GM12891 (cell line): ENCODE measurements at regions not wholly inside any gene's neighbourhood (a gene's known extent, or its start where the extent isn't known, plus 50 kb on each side); places are given as distances from the start of the nearest gene placed in this dataset.

Experiments used
- PAX5 ChIP-seq: IDR thresholded peaks from 2 replicates; pipeline ENCODE4 v1.6.1; 2011; ENCODE audit warnings: low read length, moderate library complexity, mild to moderate bottlenecking; ENCODE audit not compliant: insufficient read depth, severe bottlenecking
- POLR2A ChIP-seq: IDR thresholded peaks from 2 replicates; pipeline ENCODE4 v1.6.1; 2011; ENCODE audit warnings: low read depth, low read length, control low read depth
- POLR2AphosphoS5 ChIP-seq: IDR thresholded peaks from 2 replicates; pipeline ENCODE4 v1.6.1; 2011; ENCODE audit warnings: low read depth, low read length, control low read depth
- SPI1 ChIP-seq: IDR thresholded peaks from 2 replicates; pipeline ENCODE4 v1.6.1; 2011; ENCODE audit warnings: low read depth, low read length, control low read depth
- TAF1 ChIP-seq: IDR thresholded peaks from 2 replicates; pipeline ENCODE4 v1.6.1; 2011; ENCODE audit warnings: low read depth, low read length, control low read depth

DNA sequence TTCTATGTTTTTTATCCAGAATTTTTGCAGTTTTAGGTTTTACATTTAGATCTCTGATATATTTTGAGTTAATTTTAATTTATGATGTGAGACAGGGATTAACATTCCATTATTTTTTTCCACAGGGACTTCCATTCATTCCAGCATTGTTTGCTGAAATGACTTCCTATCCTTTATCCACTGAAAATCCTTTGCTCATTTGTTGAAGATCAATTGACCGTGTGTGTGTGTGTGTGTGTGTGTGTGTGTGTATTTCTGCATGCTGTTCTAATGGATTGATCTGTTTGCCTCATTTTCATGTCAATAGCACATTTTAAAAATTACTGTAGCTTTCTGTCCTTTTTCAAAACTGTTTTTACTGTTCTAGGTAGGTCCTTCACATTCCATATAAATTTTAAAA lies 480.3 kb downstream of the DSC3 start:
- TF ChIP-seq POLR2A: no peak
- TF ChIP-seq POLR2AphosphoS5: no peak
- no peak for TF ChIP-seq TAF1
- no peak for TF ChIP-seq PAX5
- no peak for TF ChIP-seq SPI1
